ES-I3 (cell line): ENCODE measurements at regions not wholly inside any gene's neighbourhood (a gene's known extent, or its start where the extent isn't known, plus 50 kb on each side); places are given as distances from the start of the nearest gene placed in this dataset.
"Not testable (repeated sequence)": the region's sequence is repeated elsewhere in the genome, so short reads cannot be mapped to it uniquely, and the experiment has no call there.

Source experiments
- H3K36me3 ChIP-seq: 2 replicates; pipeline ENCODE4 v1.6.1; 2013; ENCODE audit warnings: mild to moderate bottlenecking, low read length, control low read depth, moderate library complexity; ENCODE audit not compliant: insufficient read depth
- H3K4me1 ChIP-seq: 2 replicates; pipeline ENCODE4 v1.6.1; 2013; ENCODE audit warnings: mild to moderate bottlenecking, control low read depth, low read length; ENCODE audit not compliant: insufficient read depth
- H3K9ac ChIP-seq: 2 replicates; pipeline ENCODE4 v1.6.1; 2013; ENCODE audit warnings: low read depth, mild to moderate bottlenecking, low read length, moderate library complexity
- H3K9me3 ChIP-seq: 2 replicates; pipeline ENCODE4 v1.6.1; 2013; ENCODE audit warnings: mild to moderate bottlenecking, low read length, moderate library complexity; ENCODE audit not compliant: control insufficient read depth, insufficient read depth

DNA sequence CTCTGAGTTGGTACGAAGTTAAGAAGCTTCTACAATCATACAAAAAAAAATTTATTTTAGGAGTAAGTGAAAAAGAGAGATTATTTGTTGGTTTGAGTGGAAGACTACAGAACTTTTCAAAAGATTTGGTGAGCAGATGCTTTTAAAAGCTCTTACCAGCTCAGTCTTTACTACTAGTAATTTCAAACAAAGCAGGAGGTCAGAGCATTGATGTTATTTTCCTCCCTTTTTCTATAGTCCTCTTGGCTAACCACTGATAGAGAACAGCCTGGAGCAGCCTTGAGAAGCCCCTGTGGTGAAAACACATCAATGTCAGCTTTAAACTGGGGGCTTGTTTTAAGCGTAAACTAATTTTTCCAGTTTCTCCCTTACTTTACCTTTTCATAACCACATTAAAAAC is 559.3 kb upstream of the CDH2 start:
- Histone ChIP-seq H3K4me1 (no peaks in the 10 kb centered on the region; the same call in 1 of the 2 replicates), H3K9ac (no peak overlapping the region), H3K36me3 (no peaks in the 10 kb centered on the region)

DNA sequence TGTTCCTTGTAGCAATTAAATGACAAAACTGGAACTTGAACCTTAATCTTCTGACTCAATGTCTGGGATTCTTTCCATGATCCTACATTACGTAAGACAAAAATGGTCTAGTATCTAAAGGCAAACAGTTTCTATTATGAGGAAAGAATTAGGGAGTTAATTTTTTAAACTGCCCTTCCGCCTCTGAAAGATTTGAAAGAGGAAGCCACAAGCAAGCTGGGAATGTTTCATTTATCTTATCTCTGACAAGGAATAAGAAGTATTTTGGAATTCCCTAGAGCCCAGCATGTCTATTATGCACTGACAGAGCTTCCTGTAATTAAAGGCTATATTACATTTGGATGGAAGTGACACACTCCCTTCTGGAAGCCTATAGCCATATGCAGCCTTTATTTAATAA is 558.8 kb upstream of the CDH2 start:
- Histone ChIP-seq H3K9ac (no peak overlapping the region), H3K4me1 (no peaks in the 10 kb centered on the region; the same call in 1 of the 2 replicates), H3K36me3 (no peaks in the 10 kb centered on the region), H3K9me3 (no peaks in the 10 kb centered on the region)

More for the DNA sequence above, 559.3 kb upstream of the CDH2 start:
- no peaks in the 10 kb centered on the region for H3K9me3 ChIP-seq

DNA sequence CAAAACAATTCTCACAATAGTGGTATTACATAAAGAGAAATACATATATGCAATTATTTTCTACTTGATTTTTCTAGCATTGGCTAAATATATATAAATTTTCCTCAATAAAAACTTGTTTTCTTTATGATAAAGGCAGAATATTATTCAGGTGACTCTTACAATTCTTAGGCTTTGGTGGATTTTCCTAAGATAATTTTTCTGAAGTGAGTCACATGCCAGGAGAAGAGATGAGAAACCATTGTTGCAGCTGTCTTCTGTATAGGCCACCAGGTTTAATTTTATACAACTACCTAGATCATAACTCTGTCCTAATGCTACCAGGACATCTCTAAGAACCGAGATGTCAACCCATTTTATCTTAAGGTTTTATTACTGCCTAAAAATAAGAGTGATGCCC is 552.4 kb upstream of the CDH2 start:
- Histone ChIP-seq H3K36me3 (no peaks in the 10 kb centered on the region), H3K9ac (no peak overlapping the region), H3K4me1 (no peaks in the 10 kb centered on the region; the same call in 1 of the 2 replicates), H3K9me3 (no peaks in the 10 kb centered on the region)

DNA sequence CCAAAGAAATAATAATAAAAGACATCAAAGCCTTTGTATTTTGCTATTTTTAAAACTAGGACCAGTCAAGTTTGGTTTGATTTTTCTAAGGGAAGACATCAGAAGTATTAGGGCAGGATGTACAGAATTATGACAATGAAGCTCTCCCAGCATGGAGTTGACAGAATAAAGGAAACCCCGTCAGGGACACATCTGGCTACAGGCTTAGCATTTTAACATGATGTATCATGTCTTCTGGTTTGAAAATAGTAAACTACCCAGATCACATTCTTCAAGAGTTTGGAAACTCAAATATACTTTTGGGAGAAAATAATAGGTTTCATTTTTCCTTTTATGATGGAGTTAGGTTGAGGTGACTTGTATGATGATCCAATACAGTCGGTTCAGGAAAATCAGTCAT is 552.0 kb upstream of the CDH2 start:
- H3K36me3 ChIP-seq: no peaks in the 10 kb centered on the region
- no peaks in the 10 kb centered on the region; the same call in 1 of the 2 replicates for H3K4me1 ChIP-seq
- no peak overlapping the region for H3K9ac ChIP-seq
- no peaks in the 10 kb centered on the region for H3K9me3 ChIP-seq

DNA sequence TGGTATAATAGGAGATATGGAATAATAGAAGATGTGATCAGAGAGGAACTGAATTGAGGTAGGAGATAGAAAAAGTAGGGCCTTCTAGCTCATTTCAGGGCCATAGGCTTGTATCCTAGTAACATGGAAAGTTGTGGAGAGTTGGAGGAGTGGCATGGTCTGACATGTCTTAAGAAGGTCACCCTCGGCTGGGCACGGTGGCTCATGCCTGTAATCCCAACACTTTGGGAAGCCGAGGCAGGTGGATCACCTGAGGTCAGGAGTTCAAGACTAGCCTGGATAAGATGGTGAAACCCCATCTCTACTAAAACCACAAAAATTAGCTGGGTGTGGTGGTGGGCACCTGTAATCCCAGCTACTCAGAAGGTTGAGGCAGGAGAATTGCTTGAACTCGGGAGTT is 550.3 kb upstream of the CDH2 start:
- not testable (repeated sequence) for H3K4me1 ChIP-seq, H3K36me3 ChIP-seq, H3K9ac ChIP-seq, H3K9me3 ChIP-seq

DNA sequence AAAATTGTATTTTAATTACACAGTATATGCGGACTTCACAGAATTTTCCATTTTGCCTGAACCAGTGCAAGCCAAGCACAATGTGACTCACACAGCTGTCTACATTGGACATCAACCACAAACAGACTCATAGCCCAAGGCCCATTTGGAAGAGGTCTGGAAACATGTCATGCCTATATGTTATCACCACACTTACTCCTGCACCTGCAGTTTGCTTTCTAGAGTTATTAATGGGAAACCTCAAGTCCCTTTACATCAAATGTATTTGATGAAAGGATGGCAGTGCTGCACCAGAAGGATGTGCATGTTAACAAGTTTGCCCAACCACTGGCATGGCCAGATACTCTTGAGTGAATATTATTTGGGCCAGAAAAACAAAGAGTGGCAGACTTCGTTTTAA is 548.9 kb upstream of the CDH2 start:
- Histone ChIP-seq H3K36me3 (no peaks in the 10 kb centered on the region), H3K9ac (no peak overlapping the region), H3K4me1 (no peaks in the 10 kb centered on the region), H3K9me3 (no peaks in the 10 kb centered on the region; the same call in 1 of the 2 replicates)

DNA sequence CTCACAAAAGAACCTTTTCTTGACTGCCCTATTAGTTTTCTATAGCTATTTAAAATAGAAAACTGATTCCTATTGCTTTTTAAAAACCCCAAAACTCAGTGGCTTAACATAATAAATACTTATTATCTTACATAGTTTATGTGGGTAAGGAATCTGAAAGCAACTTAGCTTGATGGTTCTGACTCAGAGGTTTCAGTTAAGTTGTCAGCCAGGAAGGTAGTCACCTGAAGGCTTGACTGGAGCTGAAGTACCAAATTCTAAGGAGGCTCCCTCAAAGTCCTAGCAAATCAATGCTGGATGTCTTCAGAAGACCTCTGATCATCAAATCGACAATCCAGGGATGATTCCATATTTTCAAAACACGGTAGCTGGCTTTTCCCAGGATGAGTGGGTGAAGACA is 546.6 kb upstream of the CDH2 start:
- H3K4me1 ChIP-seq: no peaks in the 10 kb centered on the region

DNA sequence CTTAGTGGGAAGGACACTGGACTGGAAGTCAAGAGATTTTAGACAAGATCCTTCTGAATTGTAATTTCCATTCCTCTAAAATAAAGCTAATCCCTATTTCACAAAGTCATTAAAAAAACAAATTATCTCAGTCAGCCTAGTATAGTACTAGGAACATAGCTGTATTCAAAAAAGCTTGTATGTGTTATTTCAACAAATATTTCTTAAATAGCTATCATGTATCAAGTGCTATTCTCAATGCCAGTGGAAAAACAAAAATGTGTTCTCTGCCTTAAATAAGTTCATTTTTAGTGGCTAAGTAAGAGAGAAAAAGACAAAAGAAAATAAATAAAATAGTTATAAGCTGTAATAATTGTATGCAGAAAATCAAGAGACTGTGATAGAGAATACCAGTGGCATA is 541.8 kb upstream of the CDH2 start:
- Histone ChIP-seq H3K9ac (no peak overlapping the region), H3K36me3 (no peaks in the 10 kb centered on the region), H3K9me3 (no peaks in the 10 kb centered on the region; the same call in 1 of the 2 replicates), H3K4me1 (peaks cover 14% of the 10 kb centered on the region; the same call in 1 of the 2 replicates)

More for the DNA sequence above, 546.6 kb upstream of the CDH2 start:
- no peaks in the 10 kb centered on the region for H3K36me3 ChIP-seq
- H3K9me3 ChIP-seq: no peaks in the 10 kb centered on the region; the same call in 1 of the 2 replicates
- H3K9ac ChIP-seq: no peak overlapping the region

DNA sequence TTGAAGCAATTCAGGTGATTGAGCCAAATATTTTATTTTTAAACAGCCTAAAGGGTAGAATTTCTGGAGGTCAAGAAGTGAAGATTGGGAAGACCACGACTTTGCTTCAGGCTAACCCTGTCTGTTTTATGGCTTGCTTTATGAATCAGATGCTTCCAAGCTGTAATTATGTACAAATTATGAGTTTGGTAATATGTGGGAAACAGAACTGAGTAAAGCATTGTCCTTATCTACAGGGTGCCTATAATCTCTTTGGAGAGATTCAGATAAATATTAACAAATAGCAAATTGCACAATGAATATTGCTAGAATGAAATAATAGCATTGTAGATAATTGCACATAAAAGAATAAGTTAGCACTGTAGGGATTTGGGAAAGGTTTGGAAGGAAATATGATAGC is 539.4 kb upstream of the CDH2 start:
- Histone ChIP-seq H3K9ac (no peak overlapping the region), H3K36me3 (no peaks in the 10 kb centered on the region), H3K9me3 (no peaks in the 10 kb centered on the region; the same call in 1 of the 2 replicates), H3K4me1 (peaks cover 19% of the 10 kb centered on the region; the same call in 1 of the 2 replicates)

GRCh38 chr18:28715206-28715605 is 538.3 kb upstream of the CDH2 start:
- Histone ChIP-seq H3K9me3 (no peaks in the 10 kb centered on the region), H3K4me1 (peaks cover 27% of the 10 kb centered on the region; the same call in 1 of the 2 replicates), H3K36me3 (no peaks in the 10 kb centered on the region), H3K9ac (no peak overlapping the region)

- H3K9me3 ChIP-seq: no peaks in the 10 kb centered on the region
- H3K9ac ChIP-seq: no peak overlapping the region
- H3K36me3 ChIP-seq: no peaks in the 10 kb centered on the region
- H3K4me1 ChIP-seq: peaks cover 27% of the 10 kb centered on the region; the same call in 1 of the 2 replicates
Observed at GRCh38 chr18:28714498-28714897, 537.6 kb upstream of the CDH2 start.

DNA sequence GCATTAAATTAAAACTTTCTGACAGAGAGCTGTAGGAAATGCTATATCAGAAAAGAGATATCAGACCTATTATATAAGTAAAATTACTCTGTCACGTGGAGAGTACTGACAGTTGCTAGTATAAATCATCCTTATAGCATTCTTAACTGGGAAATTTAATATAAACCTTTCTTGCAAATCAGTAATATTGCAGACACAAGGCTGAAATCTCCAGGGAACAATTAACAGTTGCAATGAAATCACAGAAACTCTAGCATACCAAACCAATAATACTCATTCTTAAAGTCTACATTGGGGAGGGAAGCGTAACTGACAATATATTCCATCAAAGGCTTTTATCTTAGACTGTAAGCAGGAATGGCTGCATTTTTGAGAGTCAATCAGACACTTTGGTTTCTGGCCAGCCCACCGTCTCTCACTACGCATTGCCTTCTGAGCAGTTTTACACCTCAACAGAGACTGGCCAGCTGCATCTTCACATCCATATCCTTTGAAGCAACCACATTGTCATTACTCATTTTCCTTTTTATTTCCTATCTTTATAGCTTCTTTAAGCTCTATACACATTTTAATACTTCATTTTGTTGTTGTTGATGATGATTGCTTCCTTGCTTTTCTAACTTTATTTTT is 536.0 kb upstream of the CDH2 start:
- H3K36me3 ChIP-seq: no peaks in the 10 kb centered on the region
- H3K9me3 ChIP-seq: no peaks in the 10 kb centered on the region
- peaks cover 27% of the 10 kb centered on the region; the same call in 1 of the 2 replicates for H3K4me1 ChIP-seq
- no peak overlapping the region for H3K9ac ChIP-seq

DNA sequence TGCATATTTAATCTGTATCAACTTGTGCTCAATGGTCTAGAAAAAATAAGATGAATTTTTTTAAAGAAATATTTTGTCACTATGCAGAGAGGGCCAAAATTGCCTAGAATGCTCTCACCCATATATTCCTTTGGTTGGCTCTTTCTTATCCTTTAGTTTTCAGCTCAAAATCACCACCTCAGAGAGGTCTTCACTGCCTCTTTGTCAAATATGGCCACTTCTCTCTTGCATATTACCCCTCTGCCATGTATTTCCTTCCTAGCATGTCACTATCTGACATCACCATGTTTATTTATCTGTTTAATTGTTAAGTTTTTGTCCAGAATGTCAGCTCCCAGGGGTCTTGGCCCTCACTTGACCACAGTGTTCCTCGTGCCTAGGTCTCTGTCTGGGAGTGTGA is 535.2 kb upstream of the CDH2 start:
- peaks cover 29% of the 10 kb centered on the region for H3K4me1 ChIP-seq
- H3K36me3 ChIP-seq: no peaks in the 10 kb centered on the region
- H3K9ac ChIP-seq: no peak overlapping the region
- H3K9me3 ChIP-seq: no peaks in the 10 kb centered on the region

GRCh38 chr18:28711096-28711495 is 534.2 kb upstream of the CDH2 start:
- no peaks in the 10 kb centered on the region for H3K9me3 ChIP-seq

GRCh38 chr18:28707006-28707405 is 530.1 kb upstream of the CDH2 start:
- Histone ChIP-seq H3K9ac (no peak overlapping the region), H3K36me3 (no peaks in the 10 kb centered on the region), H3K4me1 (peaks cover 24% of the 10 kb centered on the region), H3K9me3 (no peaks in the 10 kb centered on the region)

More at GRCh38 chr18:28711096-28711495, 534.2 kb upstream of the CDH2 start:
- no peak overlapping the region for H3K9ac ChIP-seq
- peaks cover 34% of the 10 kb centered on the region for H3K4me1 ChIP-seq
- H3K36me3 ChIP-seq: no peaks in the 10 kb centered on the region
